K562 (cell line): ENCODE measurements at regions not wholly inside any gene's neighbourhood (a gene's known extent, or its start where the extent isn't known, plus 50 kb on each side); places are given as distances from the start of the nearest gene placed in this dataset.

ENCODE experiments used
- ATAC-seq: fragments of 200-7000 bp; cut with Tn5 transposase; 3 replicates; pipeline ENCODE4 v1.9.1; 2020; ENCODE audit warnings: moderate library complexity
- BruUV-seq: library from RNA; stranded (reverse); fragments of 400-500 nt; replicated peaks from 2 replicates; lab custom pipeline; 2021; lab: Mats Ljungman, UMichigan
- CTCF ChIA-PET: fragments of 300-600 bp; formaldehyde crosslinking; extraction: SDS; loops from one replicate; lab custom pipeline; 2021; ENCODE audit warnings: low intra/inter-chr PET ratio; lab: Yijun Ruan, JAX
- POLR2A ChIA-PET: fragments of 300-600, 350-650 bp; sonication (Branson Sonifier 250); formaldehyde crosslinking; extraction: SDS; loops from one replicate; lab custom pipeline; 2021; ENCODE audit warnings: antibody characterized with exemption, inconsistent platforms; lab: Yijun Ruan, JAX
- DNase-seq, 4 experiments: peaks; one replicate each; pipeline versions ENCODE4 v3.0.0 to v3.0.0-alpha.2; 2011 to 2018; ENCODE audit warnings: low spot score in 3 of 4, mixed read lengths in 3 of 4; ENCODE audit errors: extremely low read depth in 1 of 4
- FAIRE-seq: peaks from 2 replicates; lab custom pipeline; 2011; peaks lifted over from hg19 to GRCh38; lab: Jason Lieb, UNC
- H2AFZ ChIP-seq: 2 replicates; pipeline ENCODE4 v1.6.0; 2011; ENCODE audit warnings: low read depth, low read length, control low read depth, inconsistent platforms
- H3K27ac ChIP-seq: fragments of 200-600 bp; 3 replicates; pipeline ENCODE4 v1.8.0; 2011; ENCODE audit warnings: low read depth, mild to moderate bottlenecking, control low read depth, inconsistent platforms, low read length, moderate library complexity, mixed read lengths; ENCODE audit errors: extremely low read depth
- H3K27me3 ChIP-seq, 2 experiments: fragments of 300-600 bp in 1 of 2; 2 replicates in 1 of 2; 3 replicates in 1 of 2; pipeline versions ENCODE4 v1.6.0 to v1.8.0; 2011; ENCODE audit warnings: inconsistent platforms in 2 of 2, low read length in 2 of 2, mild to moderate bottlenecking in 1 of 2, mixed read lengths in 1 of 2, moderate library complexity in 1 of 2; ENCODE audit not compliant: control insufficient read depth in 2 of 2, insufficient read depth in 2 of 2
- H3K36me3 ChIP-seq: fragments of 300-600 bp; 3 replicates; pipeline ENCODE4 v1.8.0; 2011; ENCODE audit warnings: mild to moderate bottlenecking, low read length, inconsistent platforms; ENCODE audit not compliant: control insufficient read depth, insufficient read depth
- H3K4me1 ChIP-seq, 2 experiments: fragments of 200-600 bp in 1 of 2; replicated peaks in 1 of 2; 2 replicates in 1 of 2; 3 replicates in 1 of 2; pipeline versions ENCODE4 v1.5.1 to v1.8.0; 2011; ENCODE audit warnings: inconsistent platforms in 2 of 2, low read length in 2 of 2, mild to moderate bottlenecking in 1 of 2, mixed read lengths in 1 of 2, moderate library complexity in 1 of 2; ENCODE audit not compliant: control insufficient read depth in 2 of 2, insufficient read depth in 2 of 2
- H3K4me2 ChIP-seq: 2 replicates; pipeline ENCODE4 v1.6.1; 2011; ENCODE audit warnings: low read length, control low read depth, inconsistent platforms, mixed read lengths; ENCODE audit not compliant: insufficient read depth
- H3K4me3 ChIP-seq: fragments of 200-600 bp; sonication (generic), shearing (Covaris generic); 2 replicates; pipeline ENCODE4 v1.5.1; 2016; ENCODE audit warnings: control low read depth, inconsistent platforms
- H3K79me2 ChIP-seq: fragments of 200-600 bp; 3 replicates; pipeline ENCODE4 v1.8.0; 2011; ENCODE audit warnings: low read length, inconsistent platforms; ENCODE audit not compliant: control insufficient read depth, insufficient read depth
- H3K9ac ChIP-seq, 2 experiments: 2 replicates each; pipeline versions ENCODE4 v1.6.0 to v1.6.1; 2011; ENCODE audit warnings: low read depth in 2 of 2, low read length in 2 of 2, control low read depth in 1 of 2, inconsistent platforms in 1 of 2, mild to moderate bottlenecking in 1 of 2, mixed read lengths in 1 of 2; ENCODE audit not compliant: insufficient read depth in 1 of 2
- H3K9me1 ChIP-seq: one replicate; pipeline ENCODE4 v1.6.0; 2011; ENCODE audit warnings: inconsistent platforms, mild to moderate bottlenecking, low read length, moderate library complexity; ENCODE audit not compliant: control insufficient read depth, insufficient read depth
- H3K9me3 ChIP-seq: replicated peaks from 2 replicates; pipeline ENCODE4 v1.5.1; 2011; ENCODE audit warnings: low read depth, low read length, inconsistent platforms; ENCODE audit not compliant: control insufficient read depth, insufficient read depth
- H4K20me1 ChIP-seq: replicated peaks from 2 replicates; pipeline ENCODE4 v1.6.1; 2011; ENCODE audit warnings: low read length, inconsistent platforms, mixed read lengths; ENCODE audit not compliant: control insufficient read depth, insufficient read depth
- ARID3B ChIP-seq: fragments of 250-450 bp; sonication (Bioruptor Pico); IDR thresholded peaks from 2 replicates; pipeline ENCODE4 v1.4.0; 2020; ENCODE audit warnings: borderline replicate concordance
- CBFB ChIP-seq: sonication (generic); formaldehyde crosslinking; IDR thresholded peaks from 2 replicates; pipeline ENCODE4 v1.4.0; 2020; ENCODE audit warnings: mild to moderate bottlenecking, missing genetic modification reagents
- IFI16 ChIP-seq: fragments of 250-450 bp; sonication (Bioruptor Pico); IDR thresholded peaks from 2 replicates; pipeline ENCODE4 v2.1.2; 2022; ENCODE audit warnings: mild to moderate bottlenecking, inconsistent platforms
- MITF ChIP-seq: IDR thresholded peaks from 2 replicates; pipeline ENCODE4 v1.6.1; 2014; ENCODE audit warnings: antibody characterized with exemption
- NR3C1 ChIP-seq: sonication (generic); formaldehyde crosslinking; IDR thresholded peaks from 2 replicates; pipeline ENCODE4 v1.8.1; 2022; ENCODE audit warnings: missing genetic modification reagents
- PCBP1 ChIP-seq: fragments of 200-400 bp; formaldehyde crosslinking; IDR thresholded peaks from 2 replicates; pipeline ENCODE4 v1.6.1; 2018; ENCODE audit warnings: mild to moderate bottlenecking, low read depth, low read length; ENCODE audit not compliant: poor library complexity, severe bottlenecking
- SMARCA4 ChIP-seq: fragments of 450-650 bp; IDR thresholded peaks from 2 replicates; pipeline ENCODE4 v1.6.1; 2016
- TCF3 ChIP-seq: sonication (generic); formaldehyde crosslinking; IDR thresholded peaks from 2 replicates; pipeline ENCODE4 v1.4.0; 2020; ENCODE audit warnings: mild to moderate bottlenecking, missing genetic modification reagents
- U2AF2 ChIP-seq: fragments of 200-400 bp; formaldehyde crosslinking; optimal IDR thresholded peaks from 2 replicates; pipeline ENCODE3; 2017; ENCODE audit warnings: low read depth, mild to moderate bottlenecking, low read length
- ZNF146 ChIP-seq: IDR thresholded peaks from one replicate; pipeline ENCODE4 v1.6.1; 2018; ENCODE audit warnings: missing compliant biosample characterization; ENCODE audit not compliant: unreplicated experiment
- ZNF184 ChIP-seq: sonication (generic); formaldehyde crosslinking; IDR thresholded peaks from 2 replicates; pipeline ENCODE4 v1.5.0; 2020; ENCODE audit warnings: missing genetic modification reagents
- ZNF3 ChIP-seq: fragments of 250-450 bp; sonication (Bioruptor Pico); IDR thresholded peaks from 2 replicates; pipeline ENCODE4 v1.5.0; 2021; ENCODE audit warnings: mild to moderate bottlenecking, moderate library complexity
- ZNF707 ChIP-seq: fragments of 250-450 bp; sonication (Bioruptor Pico); conservative IDR thresholded peaks from 2 replicates; pipeline ENCODE4 v1.8.0; 2022; ENCODE audit warnings: inconsistent platforms, mild to moderate bottlenecking, moderate library complexity
- WGBS: fragments of 100-300 bp; shearing (Covaris generic); methylation state at CpG from one replicate; pipeline ENCODE4 v1.1.6; 2016; ENCODE audit warnings: low coverage, mixed read lengths; ENCODE audit not compliant: insufficient coverage; ENCODE audit errors: missing lambda C conversion rate; 5-methylcytosine and 5-hydroxymethylcytosine counted together
- in situ Hi-C: fragments of 300-500 bp; cut with MboI; formaldehyde crosslinking; loops from 4 replicates; pipeline ENCODE4 v1.15.0; 2018; ENCODE audit warnings: inconsistent platforms, mixed read lengths
- intact Hi-C: fragments of 100-400 bp; cut with micrococcal nuclease; formaldehyde crosslinking; loops from 2 replicates; pipeline ENCODE4 v1.14.2; 2022

- H3K27me3 ChIP-seq, result no peaks in the 10 kb centered on the region
- no peak overlapping the region for H3K4me2 ChIP-seq
- WGBS, result 10% methylated on average over 2 of the region's 3 CpGs
- H3K9me1 ChIP-seq, result no peaks in the 10 kb centered on the region
- ChIA-PET POLR2A (interaction anchor here (0.7 kb wide), 1 partner anchor 12 kb away, joined by 3 read pairs; no protein-coding TSS in a partner anchor), CTCF (no interaction called here)
- no peaks in the 10 kb centered on the region for H3K9me3 ChIP-seq
- FAIRE-seq, result no peak
- no peaks in the 10 kb centered on the region for H3K4me1 ChIP-seq
- no peak for DNase-seq
- ATAC-seq, result no peak
- no peak overlapping the region for H3K9ac ChIP-seq
- intact Hi-C loops, result no loop called here
- H3K36me3 ChIP-seq, result no peaks in the 10 kb centered on the region
- TF ChIP-seq NR3C1 (no peak), ZNF146 (CRISPR knock-in tag) (no peak), ARID3B (CRISPR knock-in tag) (no peak), ZNF184 (CRISPR knock-in tag) (no peak), U2AF2 (no peak), TCF3 (no peak), CBFB (CRISPR knock-in tag) (no peak), MITF (no peak), IFI16 (CRISPR knock-in tag) (no peak), ZNF3 (CRISPR knock-in tag) (no peak), SMARCA4 (no peak), PCBP1 (no peak), ZNF707 (no peak)
- TF ChIP-seq, all 486 proteins: peak for 0
- Histone ChIP-seq H2AFZ (no peak overlapping the region), H3K4me3 (no peak overlapping the region), H3K27ac (no peak overlapping the region), H4K20me1 (no peaks in the 10 kb centered on the region), H3K79me2 (no peaks in the 10 kb centered on the region)
- in situ Hi-C loops, result no loop called here
- no TSS peak for BruUV-seq
Observed at GRCh38 chr9:87353301-87353700, 144.4 kb upstream of the DAPK1 start.
